ENCODE measurements at regions not wholly inside any gene's neighbourhood (a gene's known extent, or its start where the extent isn't known, plus 50 kb on each side); places are given as distances from the start of the nearest gene placed in this dataset.
"Not testable (repeated sequence)": the region's sequence is repeated elsewhere in the genome, so short reads cannot be mapped to it uniquely, and the experiment has no call there.

DNA sequence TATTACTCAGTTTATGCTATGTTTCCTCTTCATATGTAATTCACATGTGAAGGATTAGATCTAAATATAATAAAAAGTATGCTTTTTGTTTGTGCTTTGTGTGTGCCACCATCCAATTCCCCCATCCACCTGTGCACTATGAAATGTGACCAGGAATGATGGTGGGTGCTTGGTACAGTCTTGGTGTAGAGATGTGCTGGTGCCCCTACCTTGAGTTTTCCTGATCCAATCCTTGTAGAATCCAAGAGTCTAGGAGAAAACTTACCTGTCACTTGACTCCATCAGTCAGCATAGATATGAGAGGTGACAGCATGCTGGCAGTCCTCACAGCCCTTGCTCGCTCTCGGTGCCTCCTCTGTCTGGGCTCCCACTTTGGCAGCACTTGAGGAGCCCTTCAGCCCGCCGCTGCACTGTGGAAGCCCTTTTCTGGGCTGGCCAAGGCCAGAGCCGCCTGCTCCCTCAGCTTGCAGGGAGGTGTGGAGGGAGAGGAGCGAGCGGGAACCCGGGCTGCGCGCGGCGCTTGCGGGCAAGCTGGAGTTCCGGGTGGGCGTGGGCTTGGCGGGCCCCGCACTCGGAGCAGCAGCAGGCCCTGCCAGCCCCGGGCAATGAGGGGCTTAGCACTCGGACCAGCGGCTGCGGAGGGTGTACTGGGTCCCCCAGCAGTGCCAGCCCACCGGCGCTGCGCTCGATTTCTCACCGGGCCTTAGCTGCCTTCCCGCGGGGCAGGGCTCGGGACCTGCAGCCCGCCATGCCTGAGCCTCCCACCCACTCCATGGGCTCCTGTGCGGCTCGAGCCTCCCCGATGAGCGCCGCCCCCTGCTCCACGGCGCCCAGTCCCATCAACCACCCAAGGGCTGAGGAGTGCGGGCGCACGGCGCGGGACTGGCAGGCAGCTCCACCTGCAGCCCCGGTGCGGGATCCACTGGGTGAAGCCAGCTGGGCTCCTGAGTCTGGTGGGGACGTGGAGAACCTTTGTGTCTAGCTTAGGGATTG, 874.7 kb downstream of the PLA2G4A start:
- not testable (repeated sequence) for DNase-seq (ENCODE audit: low read depth, low spot score)

GRCh38 chr1:187714470-187714869, 885.7 kb downstream of the PLA2G4A start:
- DNase-seq (ENCODE audit: low read depth, low spot score) = no peak

GRCh38 chr1:187715483-187715882, 886.7 kb downstream of the PLA2G4A start:
- DNase-seq (ENCODE audit: low read depth, low spot score) = no peak

GRCh38 chr1:187716160-187716559, 887.4 kb downstream of the PLA2G4A start:
- DNase-seq (ENCODE audit: low read depth, low spot score) = no peak

GRCh38 chr1:187718527-187718926, 889.8 kb downstream of the PLA2G4A start:
- DNase-seq (ENCODE audit: low read depth, low spot score) = no peak

- DNase-seq (ENCODE audit: low read depth, low spot score) = no peak
Observed at GRCh38 chr1:187721216-187721615, 892.5 kb downstream of the PLA2G4A start.

DNA sequence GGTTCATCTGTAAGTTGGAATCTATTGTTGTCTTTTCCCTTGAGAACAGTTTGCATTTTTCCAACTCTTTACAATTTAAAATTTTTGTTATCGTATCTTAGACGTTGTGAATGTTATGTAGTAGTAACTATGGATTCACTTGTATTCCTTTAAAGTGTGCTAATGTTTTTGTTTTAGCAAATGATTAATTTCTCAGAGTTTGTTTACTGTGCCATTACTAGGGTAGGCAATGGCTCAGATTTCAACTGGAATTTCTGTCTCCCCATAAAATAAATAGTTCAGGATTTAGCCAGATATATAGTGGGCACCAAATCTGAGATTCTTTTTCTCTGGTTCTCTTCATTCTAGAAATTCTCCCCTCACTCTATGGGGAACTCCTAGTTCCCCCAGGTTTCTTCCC, 896.5 kb downstream of the PLA2G4A start:
- DNase-seq (ENCODE audit: low read depth, low spot score) = no peak

DNA sequence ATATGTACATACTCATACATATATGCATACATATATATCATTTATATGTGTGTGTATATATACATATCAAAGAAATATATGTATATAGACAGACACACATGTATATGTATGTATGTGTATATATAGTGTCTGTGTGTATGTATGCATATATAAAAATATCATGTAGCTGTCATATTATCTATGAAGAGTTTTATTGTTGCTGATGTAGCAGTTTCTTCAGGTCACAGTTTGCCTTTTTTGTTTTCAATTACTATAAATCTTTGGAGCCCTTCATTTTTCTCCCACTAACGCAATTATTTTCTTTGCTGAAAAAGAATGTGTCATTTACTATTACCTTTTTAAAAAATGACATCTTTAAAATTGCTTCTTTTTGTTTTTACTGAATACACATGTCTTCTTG, 904.5 kb downstream of the PLA2G4A start:
- DNase-seq (ENCODE audit: low read depth, low spot score) = no peak

DNA sequence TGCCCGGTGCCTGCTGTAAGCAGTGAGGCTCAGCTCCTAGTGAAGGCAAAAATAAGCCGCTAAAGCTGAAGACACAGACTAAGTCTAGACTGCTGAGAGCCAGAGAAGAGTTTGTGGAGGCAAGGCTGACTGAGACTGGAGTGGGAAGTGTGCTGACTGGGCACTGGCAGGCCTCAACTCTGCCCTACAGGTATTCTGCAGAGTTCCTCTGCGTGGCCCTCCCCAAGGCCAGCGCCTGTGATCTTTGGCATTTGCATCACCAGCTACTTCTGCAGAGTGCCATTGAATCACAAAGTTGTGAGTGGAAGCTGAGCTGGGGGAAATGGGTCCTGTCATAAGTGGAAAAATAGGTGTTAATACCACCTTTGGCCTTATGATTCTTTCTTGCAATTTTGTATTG, 905.7 kb downstream of the PLA2G4A start:
- no peak for DNase-seq (ENCODE audit: low read depth, low spot score)

DNA sequence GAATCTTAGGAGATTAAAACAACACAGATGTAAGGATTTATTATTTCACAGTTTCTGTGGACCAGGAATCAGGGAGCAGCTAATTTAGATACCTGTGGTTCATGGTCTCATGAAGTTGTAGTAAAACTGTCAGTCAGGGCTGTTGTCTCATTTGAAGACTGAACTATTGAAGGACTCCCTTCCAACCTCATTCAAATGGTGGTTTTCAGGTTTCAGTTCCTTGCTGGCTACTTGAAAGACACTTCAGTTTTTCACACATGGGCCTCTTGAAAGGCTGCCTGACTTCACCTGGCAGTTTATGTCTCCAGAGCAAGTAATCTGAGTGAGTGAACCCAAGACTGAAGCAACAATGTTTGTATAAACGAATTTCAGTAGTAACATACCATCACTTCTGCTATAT, 915.9 kb downstream of the PLA2G4A start:
- no peak for DNase-seq (ENCODE audit: low read depth, low spot score)

- no peak for DNase-seq (ENCODE audit: low read depth, low spot score)
Observed at GRCh38 chr1:187755536-187755935, 926.8 kb downstream of the PLA2G4A start.

DNA sequence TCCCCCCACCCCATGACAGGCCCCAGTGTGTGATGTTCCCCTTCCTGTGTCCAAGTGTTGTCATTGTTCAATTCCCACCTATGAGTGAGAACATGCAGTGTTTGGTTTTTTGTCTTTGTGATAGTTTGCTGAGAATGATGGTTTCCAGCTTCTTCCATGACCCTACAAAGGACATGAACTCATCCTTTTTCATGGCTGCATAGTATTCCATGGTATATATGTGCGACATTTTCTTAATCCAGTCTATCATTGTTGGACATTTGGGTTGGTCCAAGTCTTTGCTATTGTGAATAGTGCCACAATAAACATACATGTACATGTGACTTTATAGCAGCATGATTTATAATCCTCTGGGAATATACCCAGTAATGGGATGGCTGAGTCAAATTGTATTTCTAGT, 927.9 kb downstream of the PLA2G4A start:
- DNase-seq (ENCODE audit: low read depth, low spot score) = not testable (repeated sequence)

DNA sequence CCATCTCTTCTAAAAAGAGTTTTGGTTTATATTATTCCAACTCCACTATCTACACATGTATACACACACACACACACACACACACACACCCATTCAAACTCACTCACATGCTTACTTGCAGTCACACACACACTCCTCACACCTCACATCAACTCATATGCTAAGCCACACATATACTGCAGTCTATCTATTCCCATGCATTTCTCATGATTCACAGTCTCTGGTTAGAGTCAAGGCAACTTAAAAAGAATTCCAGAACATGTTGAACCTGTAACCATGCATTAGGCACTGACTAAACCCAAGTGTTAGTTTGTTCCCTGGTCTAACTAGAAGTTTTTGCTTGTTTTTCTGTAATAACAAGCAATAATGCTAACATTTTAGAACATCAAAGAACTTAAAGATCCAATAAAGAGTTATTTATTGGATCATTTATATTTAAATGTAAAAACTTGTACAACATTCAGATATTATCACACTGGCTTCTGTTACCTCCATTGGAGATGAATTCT, 931.1 kb downstream of the PLA2G4A start:
- no peak for DNase-seq (ENCODE audit: low read depth, low spot score)

GRCh38 chr1:187762118-187762517, 933.4 kb downstream of the PLA2G4A start:
- DNase-seq (ENCODE audit: low read depth, low spot score) = no peak

- DNase-seq (ENCODE audit: low read depth, low spot score) = no peak
Observed at GRCh38 chr1:187763465-187763864, 934.7 kb downstream of the PLA2G4A start.

GRCh38 chr1:187763976-187764375, 935.2 kb downstream of the PLA2G4A start:
- no peak for DNase-seq (ENCODE audit: low read depth, low spot score)

- no peak for DNase-seq (ENCODE audit: low read depth, low spot score)
Observed at GRCh38 chr1:187771396-187771795, 942.6 kb downstream of the PLA2G4A start.

DNA sequence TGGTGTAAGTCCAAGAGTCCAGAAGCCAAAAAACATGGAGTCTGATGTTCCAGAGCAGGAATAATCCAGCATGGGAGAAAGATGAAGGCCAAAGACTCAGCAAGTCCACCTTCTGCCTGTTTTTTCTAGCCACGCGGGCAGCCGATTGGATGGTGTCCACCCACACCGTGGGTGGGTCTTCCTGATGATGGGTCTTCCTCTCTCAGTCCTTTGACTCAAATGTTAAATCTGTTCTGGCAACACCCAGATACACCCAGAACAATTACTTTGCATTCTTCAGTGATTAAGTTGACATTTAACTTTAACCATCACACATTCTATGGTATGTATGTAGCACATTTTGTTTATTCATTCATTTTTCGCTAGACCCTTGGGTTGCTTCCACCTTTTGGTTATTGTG, 944.4 kb downstream of the PLA2G4A start:
- DNase-seq (ENCODE audit: low read depth, low spot score) = no peak

DNA sequence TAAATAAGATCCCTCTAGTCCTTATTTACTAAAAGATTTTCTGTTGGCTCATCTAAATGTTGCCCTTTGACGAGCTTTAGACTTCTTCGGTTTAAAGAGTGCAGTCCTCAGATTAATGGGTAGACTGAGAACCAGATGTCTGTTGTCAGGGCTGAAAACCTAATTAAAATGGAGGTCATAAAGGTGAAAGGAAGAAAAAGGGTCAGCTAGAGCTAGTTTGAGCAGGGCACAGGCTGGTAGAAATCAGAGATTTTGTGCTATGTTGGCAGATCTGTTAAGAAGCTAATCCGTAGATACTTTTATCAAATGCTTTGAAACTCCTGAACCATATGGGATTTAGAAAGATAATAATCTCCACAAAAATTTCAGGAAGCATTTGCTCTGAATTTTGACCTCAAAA, 959.0 kb downstream of the PLA2G4A start:
- no peak for DNase-seq (ENCODE audit: low read depth, low spot score)

GRCh38 chr1:187788718-187789117, 960.0 kb downstream of the PLA2G4A start:
- DNase-seq (ENCODE audit: low read depth, low spot score) = no peak

GRCh38 chr1:187790724-187791123, 962.0 kb downstream of the PLA2G4A start:
- DNase-seq (ENCODE audit: low read depth, low spot score) = no peak

- no peak for DNase-seq (ENCODE audit: low read depth, low spot score)
Observed at GRCh38 chr1:187794561-187794960, 965.8 kb downstream of the PLA2G4A start.

DNA sequence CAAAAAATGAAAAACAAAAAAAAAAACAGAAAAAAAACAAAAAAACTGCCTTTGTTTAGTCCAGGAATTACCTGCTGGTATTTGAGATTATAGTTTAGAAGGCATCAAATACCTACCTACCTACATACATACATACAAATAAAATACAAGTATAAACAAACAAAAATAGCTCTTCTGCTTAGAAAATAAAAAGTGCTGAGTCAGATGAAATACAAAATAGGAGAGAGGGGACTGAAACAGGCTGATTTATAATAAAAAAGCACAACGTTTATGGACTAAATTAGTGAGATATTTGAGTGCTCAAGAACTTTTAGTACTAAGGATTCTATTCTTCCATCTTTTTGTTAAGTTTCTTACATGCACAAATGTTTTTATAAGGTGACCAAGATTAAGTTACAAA, 980.8 kb downstream of the PLA2G4A start:
- no peak for DNase-seq (ENCODE audit: low read depth, low spot score)
